IMR-90 (cell line): ENCODE measurements at regions not wholly inside any gene's neighbourhood (a gene's known extent, or its start where the extent isn't known, plus 50 kb on each side); places are given as distances from the start of the nearest gene placed in this dataset.

Experiments used
- ATAC-seq: fragments of 200-7000 bp; cut with Tn5 transposase; 2 replicates; pipeline ENCODE4 v1.9.1; 2020; ENCODE audit warnings: low read depth, mild to moderate bottlenecking, moderate library complexity
- BruUV-seq: library from RNA; stranded (reverse); fragments of 400-500 nt; replicated peaks from 2 replicates; lab custom pipeline; 2021; lab: Mats Ljungman, UMichigan
- CTCF ChIA-PET: fragments of 300-600 bp; formaldehyde crosslinking; extraction: SDS; loops from one replicate; lab custom pipeline; 2021; ENCODE audit warnings: antibody characterized with exemption; lab: Yijun Ruan, JAX
- POLR2A ChIA-PET: fragments of 300-600 bp; sonication (Branson Sonifier 250); formaldehyde crosslinking; loops from one replicate; lab custom pipeline; 2022; ENCODE audit warnings: antibody characterized with exemption; ENCODE audit not compliant: unreplicated experiment; lab: Charles Lee
- DNase-seq: peaks from one replicate; pipeline ENCODE4 v3.0.0; 2013
- H2AFZ ChIP-seq: replicated peaks from 2 replicates; pipeline ENCODE3; 2013; ENCODE audit warnings: low read length, mild to moderate bottlenecking; ENCODE audit not compliant: poor library complexity
- H2AK5ac ChIP-seq: 2 replicates; pipeline ENCODE4 v1.6.1; 2013; ENCODE audit warnings: low read depth, low read length, inconsistent platforms
- H2AK9ac ChIP-seq: replicated peaks from 2 replicates; pipeline ENCODE3; 2013; ENCODE audit warnings: mild to moderate bottlenecking, low read depth, low read length, moderate library complexity; ENCODE audit not compliant: poor library complexity
- H2BK120ac ChIP-seq: 2 replicates; pipeline ENCODE4 v1.6.1; 2013; ENCODE audit warnings: low read depth, low read length, inconsistent platforms
- H2BK15ac ChIP-seq: 3 replicates; pipeline ENCODE4 v1.6.1; 2013; ENCODE audit warnings: low read depth, low read length, inconsistent platforms
- H2BK20ac ChIP-seq: 2 replicates; pipeline ENCODE4 v1.6.1; 2013; ENCODE audit warnings: low read depth, mild to moderate bottlenecking, inconsistent platforms, low read length, moderate library complexity
- H2BK5ac ChIP-seq: 2 replicates; pipeline ENCODE4 v1.6.1; 2013; ENCODE audit warnings: mild to moderate bottlenecking, low read depth, low read length, inconsistent platforms; ENCODE audit not compliant: poor library complexity, severe bottlenecking
- H3K14ac ChIP-seq: replicated peaks from 2 replicates; pipeline ENCODE4 v1.6.1; 2013; ENCODE audit warnings: low read depth, low read length, inconsistent platforms
- H3K18ac ChIP-seq: 2 replicates; pipeline ENCODE4 v1.6.1; 2013; ENCODE audit warnings: low read depth, low read length, control low read depth
- H3K23ac ChIP-seq: 2 replicates; pipeline ENCODE4 v1.6.1; 2013; ENCODE audit warnings: low read depth, low read length, inconsistent platforms
- H3K27ac ChIP-seq: 2 replicates; pipeline ENCODE4 v1.5.1; 2013; ENCODE audit warnings: mild to moderate bottlenecking, control low read depth, low read length; ENCODE audit not compliant: insufficient read depth
- H3K27me3 ChIP-seq: 2 replicates; pipeline ENCODE4 v1.6.1; 2013; ENCODE audit warnings: low read length; ENCODE audit not compliant: control insufficient read depth, insufficient read depth
- H3K36me3 ChIP-seq: 2 replicates; pipeline ENCODE4 v1.6.1; 2013; ENCODE audit warnings: low read length, mixed read lengths; ENCODE audit not compliant: control insufficient read depth, insufficient read depth
- H3K4ac ChIP-seq: 2 replicates; pipeline ENCODE4 v1.6.1; 2013; ENCODE audit warnings: low read depth, low read length, inconsistent platforms
- H3K4me1 ChIP-seq: 2 replicates; pipeline ENCODE4 v1.6.1; 2013; ENCODE audit warnings: low read length, mixed read lengths; ENCODE audit not compliant: control insufficient read depth, insufficient read depth
- H3K4me2 ChIP-seq: 2 replicates; pipeline ENCODE4 v1.6.1; 2013; ENCODE audit warnings: low read depth, mild to moderate bottlenecking, control low read depth, low read length, moderate library complexity
- H3K4me3 ChIP-seq: 2 replicates; pipeline ENCODE4 v1.5.1; 2013; ENCODE audit warnings: low read depth, mild to moderate bottlenecking, control low read depth, low read length, moderate library complexity; ENCODE audit not compliant: insufficient read depth
- H3K56ac ChIP-seq: 2 replicates; pipeline ENCODE4 v1.6.1; 2013; ENCODE audit warnings: low read length, inconsistent platforms; ENCODE audit not compliant: insufficient read depth; ENCODE audit errors: extremely low read depth
- H3K79me1 ChIP-seq, 2 experiments: 2 replicates each; pipeline ENCODE4 v1.6.1; 2013; ENCODE audit warnings: low read length in 2 of 2, inconsistent platforms in 1 of 2, low read depth in 1 of 2
- H3K9ac ChIP-seq: 2 replicates; pipeline ENCODE4 v1.6.1; 2013; ENCODE audit warnings: low read depth, low read length, control low read depth
- H3K9me1 ChIP-seq: 2 replicates; pipeline ENCODE4 v1.6.1; 2013; ENCODE audit warnings: low read length, inconsistent platforms; ENCODE audit not compliant: insufficient read depth
- H3K9me3 ChIP-seq: 2 replicates; pipeline ENCODE4 v1.6.1; 2013; ENCODE audit warnings: low read length; ENCODE audit not compliant: control insufficient read depth, insufficient read depth
- H4K20me1 ChIP-seq: 2 replicates; pipeline ENCODE4 v1.6.1; 2013; ENCODE audit warnings: low read length, inconsistent platforms; ENCODE audit not compliant: insufficient read depth
- H4K5ac ChIP-seq: 2 replicates; pipeline ENCODE4 v1.6.1; 2013; ENCODE audit warnings: mild to moderate bottlenecking, low read depth, low read length, control low read depth
- H4K8ac ChIP-seq, 2 experiments: 2 replicates each; pipeline ENCODE4 v1.6.1; 2013; ENCODE audit warnings: low read depth in 2 of 2, low read length in 2 of 2, control low read depth in 1 of 2, inconsistent platforms in 1 of 2
- H4K91ac ChIP-seq: 2 replicates; pipeline ENCODE4 v1.6.1; 2013; ENCODE audit warnings: low read depth, low read length, inconsistent platforms; ENCODE audit not compliant: insufficient read depth
- BHLHE40 ChIP-seq: fragments of 150-350 bp; IDR thresholded peaks from 2 replicates; pipeline ENCODE4 v1.6.1; 2016; ENCODE audit warnings: mild to moderate bottlenecking, low read depth, low read length
- CEBPB ChIP-seq: IDR thresholded peaks from 2 replicates; pipeline ENCODE4 v1.6.1; 2012; ENCODE audit warnings: low read depth, low read length, improper control_type of control experiment
- CHD1 ChIP-seq: IDR thresholded peaks from 2 replicates; pipeline ENCODE4 v1.6.1; 2012; ENCODE audit warnings: low read depth, low read length, improper control_type of control experiment
- FOS ChIP-seq: fragments of 150-350 bp; IDR thresholded peaks from 2 replicates; pipeline ENCODE4 v1.6.1; 2016; ENCODE audit warnings: low read depth, low read length
- MAFK ChIP-seq: IDR thresholded peaks from 2 replicates; pipeline ENCODE4 v1.6.1; 2012; ENCODE audit warnings: low read depth, low read length, improper control_type of control experiment
- MAZ ChIP-seq: IDR thresholded peaks from 2 replicates; pipeline ENCODE4 v1.6.1; 2012; ENCODE audit warnings: low read depth, mild to moderate bottlenecking, low read length, improper control_type of control experiment, moderate library complexity, borderline replicate concordance
- MXI1 ChIP-seq: IDR thresholded peaks from 2 replicates; pipeline ENCODE4 v1.6.1; 2012; ENCODE audit warnings: low read depth, mild to moderate bottlenecking, low read length, moderate library complexity, borderline replicate concordance
- NFE2L2 ChIP-seq: fragments of 150-350 bp; IDR thresholded peaks from 2 replicates; pipeline ENCODE4 v1.6.1; 2016; ENCODE audit warnings: low read depth, mild to moderate bottlenecking, low read length
- POLR2A ChIP-seq: IDR thresholded peaks from 2 replicates; pipeline ENCODE4 v1.6.1; 2012; ENCODE audit warnings: mild to moderate bottlenecking, low read depth, low read length
- RAD21 ChIP-seq: IDR thresholded peaks from 2 replicates; pipeline ENCODE4 v1.6.1; 2012; ENCODE audit warnings: low read length, improper control_type of control experiment
- RCOR1 ChIP-seq: IDR thresholded peaks from 2 replicates; pipeline ENCODE4 v1.6.1; 2012; ENCODE audit warnings: mild to moderate bottlenecking, low read length, improper control_type of control experiment; ENCODE audit not compliant: insufficient replicate concordance
- RFX5 ChIP-seq: IDR thresholded peaks from 2 replicates; pipeline ENCODE4 v1.8.0; 2012; ENCODE audit warnings: low read depth, mild to moderate bottlenecking, low read length, moderate library complexity
- SMC3 ChIP-seq: fragments of 150-350 bp; IDR thresholded peaks from 2 replicates; pipeline ENCODE4 v1.6.1; 2016; ENCODE audit warnings: low read depth, mild to moderate bottlenecking, antibody characterized with exemption, low read length, moderate library complexity
- WGBS, 2 experiments: methylation state at CpG; one replicate each; pipeline versions ENCODE4 v1.1.5 to v1.1.7; 2013; ENCODE audit warnings: missing lambda C conversion rate in 2 of 2; ENCODE audit not compliant: insufficient read length in 1 of 2; ENCODE audit errors: extremely low coverage in 2 of 2; 5-methylcytosine and 5-hydroxymethylcytosine counted together
- dilution Hi-C: fragments of 300-500 bp; cut with HindIII; formaldehyde crosslinking; loops from one replicate; pipeline ENCODE4 v1.14.3; 2018; ENCODE audit warnings: low sequenced_read_pairs; ENCODE audit not compliant: unreplicated experiment
- in situ Hi-C: fragments of 300-500 bp; cut with MboI; formaldehyde crosslinking; loops from 3 replicates; pipeline ENCODE4 v1.14.3; 2019; ENCODE audit warnings: low sequenced_read_pairs, inconsistent platforms, mixed read lengths
- intact Hi-C: fragments of 100-400 bp; cut with micrococcal nuclease; formaldehyde crosslinking; loops from 2 replicates; pipeline ENCODE4 v1.10.0; 2022
- TF ChIP-seq, protein P1 (sequence below): fragments of 150-350 bp; IDR thresholded peaks from 2 replicates; pipeline ENCODE4 v1.6.1; 2017; ENCODE audit warnings: mild to moderate bottlenecking, antibody characterized with exemption, low read length, low read depth
- TF ChIP-seq, protein P2 (sequence below): conservative IDR thresholded peaks from 2 replicates; pipeline ENCODE4 v1.5.1; 2012; ENCODE audit warnings: mild to moderate bottlenecking, low read depth, low read length, improper control_type of control experiment
- TF ChIP-seq, protein P3 (sequence below): fragments of 150-350 bp; IDR thresholded peaks from 2 replicates; pipeline ENCODE4 v1.6.1; 2016; ENCODE audit warnings: low read depth, mild to moderate bottlenecking, low read length, moderate library complexity, borderline replicate concordance

DNA sequence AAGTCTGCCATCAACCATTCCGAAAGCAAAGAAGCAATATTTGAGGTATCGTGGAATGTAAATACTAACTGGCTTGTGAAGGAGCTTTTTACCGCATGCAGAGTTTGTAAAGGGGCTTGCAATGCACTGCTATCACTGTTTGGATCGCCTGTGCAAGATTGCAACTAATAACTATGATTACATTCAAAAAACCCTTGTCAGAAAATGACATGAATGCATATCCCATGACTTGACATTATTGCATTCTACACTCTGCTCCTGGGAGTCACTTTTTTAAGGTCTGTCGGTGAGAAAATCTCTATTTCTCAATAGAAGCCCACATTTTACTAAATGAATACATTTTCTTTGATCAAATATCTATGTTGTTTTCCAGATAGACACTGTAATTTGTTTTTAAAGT is 335.4 kb upstream of the SPTLC3 start:
- ChIA-PET CTCF (no interaction called here), POLR2A (no interaction called here)
- Histone ChIP-seq H2AFZ (no peak overlapping the region), H3K14ac (no peak overlapping the region), H3K79me1 (no peaks in the 10 kb centered on the region), H4K5ac (no peak overlapping the region), H3K9me3 (peaks cover 14% of the 10 kb centered on the region), H3K36me3 (no peaks in the 10 kb centered on the region), H2BK15ac (no peak overlapping the region), H2AK9ac (no peak overlapping the region), H3K23ac (no peak overlapping the region), H3K4me2 (no peak overlapping the region), H3K27me3 (no peaks in the 10 kb centered on the region), H2BK120ac (no peak overlapping the region), H2BK20ac (no peak overlapping the region), H4K91ac (no peak overlapping the region), H2BK5ac (no peak overlapping the region), H3K56ac (no peak overlapping the region), H4K8ac (no peak overlapping the region), H3K9me1 (no peaks in the 10 kb centered on the region), H3K9ac (no peak overlapping the region), H3K27ac (no peak overlapping the region), H4K20me1 (no peaks in the 10 kb centered on the region), H3K4ac (no peak overlapping the region), H3K4me3 (no peak overlapping the region), H3K18ac (no peak overlapping the region), H3K4me1 (no peaks in the 10 kb centered on the region), H2AK5ac (no peak overlapping the region)
- dilution Hi-C loops: no loop called here
- no peak for DNase-seq
- in situ Hi-C loops: no loop called here
- intact Hi-C loops: no loop called here
- BruUV-seq: no TSS peak
- ATAC-seq: no peak
- TF ChIP-seq, protein P1, sequence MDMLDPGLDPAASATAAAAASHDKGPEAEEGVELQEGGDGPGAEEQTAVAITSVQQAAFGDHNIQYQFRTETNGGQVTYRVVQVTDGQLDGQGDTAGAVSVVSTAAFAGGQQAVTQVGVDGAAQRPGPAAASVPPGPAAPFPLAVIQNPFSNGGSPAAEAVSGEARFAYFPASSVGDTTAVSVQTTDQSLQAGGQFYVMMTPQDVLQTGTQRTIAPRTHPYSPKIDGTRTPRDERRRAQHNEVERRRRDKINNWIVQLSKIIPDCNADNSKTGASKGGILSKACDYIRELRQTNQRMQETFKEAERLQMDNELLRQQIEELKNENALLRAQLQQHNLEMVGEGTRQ: no peak
- TF ChIP-seq, protein P2, sequence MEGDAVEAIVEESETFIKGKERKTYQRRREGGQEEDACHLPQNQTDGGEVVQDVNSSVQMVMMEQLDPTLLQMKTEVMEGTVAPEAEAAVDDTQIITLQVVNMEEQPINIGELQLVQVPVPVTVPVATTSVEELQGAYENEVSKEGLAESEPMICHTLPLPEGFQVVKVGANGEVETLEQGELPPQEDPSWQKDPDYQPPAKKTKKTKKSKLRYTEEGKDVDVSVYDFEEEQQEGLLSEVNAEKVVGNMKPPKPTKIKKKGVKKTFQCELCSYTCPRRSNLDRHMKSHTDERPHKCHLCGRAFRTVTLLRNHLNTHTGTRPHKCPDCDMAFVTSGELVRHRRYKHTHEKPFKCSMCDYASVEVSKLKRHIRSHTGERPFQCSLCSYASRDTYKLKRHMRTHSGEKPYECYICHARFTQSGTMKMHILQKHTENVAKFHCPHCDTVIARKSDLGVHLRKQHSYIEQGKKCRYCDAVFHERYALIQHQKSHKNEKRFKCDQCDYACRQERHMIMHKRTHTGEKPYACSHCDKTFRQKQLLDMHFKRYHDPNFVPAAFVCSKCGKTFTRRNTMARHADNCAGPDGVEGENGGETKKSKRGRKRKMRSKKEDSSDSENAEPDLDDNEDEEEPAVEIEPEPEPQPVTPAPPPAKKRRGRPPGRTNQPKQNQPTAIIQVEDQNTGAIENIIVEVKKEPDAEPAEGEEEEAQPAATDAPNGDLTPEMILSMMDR: no peak
- TF ChIP-seq, protein P3, sequence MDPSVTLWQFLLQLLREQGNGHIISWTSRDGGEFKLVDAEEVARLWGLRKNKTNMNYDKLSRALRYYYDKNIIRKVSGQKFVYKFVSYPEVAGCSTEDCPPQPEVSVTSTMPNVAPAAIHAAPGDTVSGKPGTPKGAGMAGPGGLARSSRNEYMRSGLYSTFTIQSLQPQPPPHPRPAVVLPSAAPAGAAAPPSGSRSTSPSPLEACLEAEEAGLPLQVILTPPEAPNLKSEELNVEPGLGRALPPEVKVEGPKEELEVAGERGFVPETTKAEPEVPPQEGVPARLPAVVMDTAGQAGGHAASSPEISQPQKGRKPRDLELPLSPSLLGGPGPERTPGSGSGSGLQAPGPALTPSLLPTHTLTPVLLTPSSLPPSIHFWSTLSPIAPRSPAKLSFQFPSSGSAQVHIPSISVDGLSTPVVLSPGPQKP: no peak
- TF ChIP-seq MXI1 (no peak), MAZ (no peak), POLR2A (no peak), SMC3 (no peak), CEBPB (no peak), NFE2L2 (no peak), RFX5 (no peak), MAFK (no peak), RCOR1 (no peak), FOS (no peak), CHD1 (no peak), RAD21 (no peak), BHLHE40 (no peak)
- WGBS, 2 experiments: 25% methylated on average over 1 of the region's 5 CpGs; no CpG with 5 or more reads in 1 of the 2 experiments
